ENCODE measurements at regions not wholly inside any gene's neighbourhood (a gene's known extent, or its start where the extent isn't known, plus 50 kb on each side); places are given as distances from the start of the nearest gene placed in this dataset.
"Not testable (repeated sequence)": the region's sequence is repeated elsewhere in the genome, so short reads cannot be mapped to it uniquely, and the experiment has no call there.

DNA sequence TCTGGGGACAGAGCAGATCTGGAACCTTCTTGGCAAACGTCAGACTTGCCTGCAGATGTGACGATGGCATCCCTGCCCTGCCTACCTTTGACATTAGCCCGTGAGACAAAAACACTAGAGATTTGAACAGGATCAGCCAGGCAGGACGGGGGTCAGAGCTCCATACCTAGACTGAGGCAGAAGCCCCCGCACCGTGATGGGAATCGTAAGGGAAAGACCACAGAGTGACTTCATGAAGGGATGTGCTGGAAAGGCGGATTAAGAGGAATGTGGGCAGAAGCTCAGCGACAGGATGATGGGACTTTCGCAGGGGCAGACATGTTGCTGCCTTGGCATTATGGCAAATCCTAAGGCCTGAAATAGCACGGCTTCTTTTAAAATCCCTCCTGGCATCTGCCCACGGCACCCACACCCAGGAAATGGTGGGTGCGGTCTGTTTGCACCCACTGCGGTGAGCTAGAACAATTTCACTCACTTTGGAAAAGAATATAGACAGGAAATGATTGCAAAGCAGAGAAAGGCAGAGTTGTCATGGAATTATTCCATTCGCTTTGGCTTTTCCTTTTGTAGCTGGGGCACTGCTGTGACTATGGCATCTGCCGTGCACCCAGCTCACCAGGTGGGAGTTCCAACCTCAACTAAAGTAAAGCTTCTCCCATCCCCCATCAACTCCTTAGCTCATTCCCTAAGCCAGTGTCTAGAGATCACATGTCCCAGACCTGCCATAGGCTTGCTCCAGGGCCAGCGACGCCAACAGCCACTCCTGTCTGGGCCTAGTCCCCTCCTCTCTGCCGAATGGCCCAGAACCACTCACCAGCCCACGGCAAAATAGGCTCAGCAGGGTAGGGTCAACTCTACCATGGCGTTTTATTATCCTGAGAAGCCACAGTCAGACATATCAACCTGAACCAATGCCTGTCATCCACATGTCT is 112.7 kb upstream of the NPAS2 start:
- WGBS (ENCODE audit: low lambda C conversion rate, missing lambda C conversion rate), result 88% methylated on average over 21 of the region's 21 CpGs
- Histone ChIP-seq H3K4me2 (no peak overlapping the region), H2AFZ (no peak overlapping the region), H3K79me2 (no peaks in the 10 kb centered on the region), H3K9me2 (replicated peaks; ENCODE audit: insufficient read depth) (no peaks in the 10 kb centered on the region), H3K27me3 (no peaks in the 10 kb centered on the region), H3K4me3 (no peak overlapping the region), H3K36me3 (replicated peaks; ENCODE audit: insufficient read depth, low read depth) (no peaks in the 10 kb centered on the region), H4K20me1 (ENCODE audit: insufficient read depth, poor library complexity, severe bottlenecking) (no peaks in the 10 kb centered on the region), H3K4me1 (ENCODE audit: insufficient read depth) (no peaks in the 10 kb centered on the region), H3K9me3 (ENCODE audit: low read depth) (no peaks in the 10 kb centered on the region), H3K27ac (no peak overlapping the region)
- no peak for TF ChIP-seq CTCF (IDR thresholded peaks at IDR 0.05; ENCODE audit: poor library complexity)
- TF ChIP-seq EZH2 (IDR thresholded peaks at IDR 0.05; ENCODE audit: borderline replicate concordance), result no peak
- no peak for TF ChIP-seq EZH2phosphoT487 (IDR thresholded peaks at IDR 0.05; ENCODE audit: low read depth, severe bottlenecking, unreplicated experiment)
- no peak for DNase-seq (ENCODE audit: low spot score)

- TF ChIP-seq EZH2phosphoT487 (IDR thresholded peaks at IDR 0.05; ENCODE audit: low read depth, severe bottlenecking, unreplicated experiment), result no peak
- TF ChIP-seq EZH2 (IDR thresholded peaks at IDR 0.05; ENCODE audit: borderline replicate concordance), result no peak
- TF ChIP-seq CTCF (IDR thresholded peaks at IDR 0.05; ENCODE audit: poor library complexity), result no peak
- Histone ChIP-seq H3K9me3 (ENCODE audit: low read depth) (no peaks in the 10 kb centered on the region), H3K4me1 (ENCODE audit: insufficient read depth) (no peaks in the 10 kb centered on the region), H3K4me2 (no peak overlapping the region), H3K9me2 (replicated peaks; ENCODE audit: insufficient read depth) (no peaks in the 10 kb centered on the region), H3K27ac (no peak overlapping the region), H3K4me3 (no peak overlapping the region), H3K36me3 (replicated peaks; ENCODE audit: insufficient read depth, low read depth) (no peaks in the 10 kb centered on the region), H4K20me1 (ENCODE audit: insufficient read depth, poor library complexity, severe bottlenecking) (no peaks in the 10 kb centered on the region), H2AFZ (no peak overlapping the region), H3K27me3 (no peaks in the 10 kb centered on the region), H3K79me2 (no peaks in the 10 kb centered on the region)
- no peak for DNase-seq (ENCODE audit: low spot score)
- 64% methylated on average over 3 of the region's 3 CpGs for WGBS (ENCODE audit: low lambda C conversion rate, missing lambda C conversion rate)
These were observed 111.6 kb upstream of the NPAS2 start for GRCh38 chr2:100708333-100708732.

- WGBS (ENCODE audit: low lambda C conversion rate, missing lambda C conversion rate), result 45% methylated on average over 2 of the region's 2 CpGs
- Histone ChIP-seq H4K20me1 (ENCODE audit: insufficient read depth, poor library complexity, severe bottlenecking) (no peaks in the 10 kb centered on the region), H2AFZ (no peak overlapping the region), H3K4me2 (no peak overlapping the region), H3K9me2 (replicated peaks; ENCODE audit: insufficient read depth) (no peaks in the 10 kb centered on the region), H3K4me1 (ENCODE audit: insufficient read depth) (no peaks in the 10 kb centered on the region), H3K27me3 (no peaks in the 10 kb centered on the region), H3K4me3 (no peak overlapping the region), H3K36me3 (replicated peaks; ENCODE audit: insufficient read depth, low read depth) (no peaks in the 10 kb centered on the region), H3K27ac (no peak overlapping the region), H3K9me3 (ENCODE audit: low read depth) (no peaks in the 10 kb centered on the region), H3K79me2 (no peaks in the 10 kb centered on the region)
- DNase-seq (ENCODE audit: low spot score), result no peak
- no peak for TF ChIP-seq EZH2 (IDR thresholded peaks at IDR 0.05; ENCODE audit: borderline replicate concordance)
These were observed 106.8 kb upstream of the NPAS2 start for GRCh38 chr2:100713106-100713505.

DNA sequence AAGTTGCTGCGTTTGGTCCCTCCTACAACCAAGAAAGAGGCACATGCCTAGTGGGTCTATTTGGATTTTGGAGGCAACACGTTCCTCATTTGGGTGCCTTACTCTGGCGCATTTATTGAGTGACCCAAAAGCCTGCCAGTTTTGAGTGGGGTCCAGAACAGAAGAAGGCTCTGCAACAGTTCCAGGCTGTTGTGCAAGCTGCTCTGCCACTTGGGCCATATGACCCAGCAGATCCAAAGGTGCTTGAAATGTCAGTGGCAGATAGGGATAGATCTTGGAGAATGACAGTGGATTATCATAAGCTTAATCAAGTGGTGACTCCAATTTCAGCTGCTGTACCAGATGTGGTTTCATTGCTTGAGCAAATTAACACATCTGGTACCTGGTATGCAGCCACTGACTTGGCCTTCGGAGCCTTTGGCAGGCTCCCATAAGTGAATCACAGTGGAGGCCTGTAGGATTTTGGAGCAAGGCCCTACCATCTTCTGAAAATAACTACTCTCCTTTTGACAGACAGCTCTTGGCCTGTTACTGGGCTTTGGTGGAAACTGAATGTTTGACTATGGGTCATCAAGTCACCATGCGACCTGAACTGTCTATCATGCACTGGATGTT is 105.4 kb upstream of the NPAS2 start:
- not testable (repeated sequence) for H3K4me3 ChIP-seq; H3K9me3 ChIP-seq (ENCODE audit: low read depth); H3K27me3 ChIP-seq; H4K20me1 ChIP-seq (ENCODE audit: insufficient read depth, poor library complexity, severe bottlenecking); H3K9me2 ChIP-seq (replicated peaks; ENCODE audit: insufficient read depth); H3K79me2 ChIP-seq; H3K4me2 ChIP-seq; H3K27ac ChIP-seq; DNase-seq (ENCODE audit: low spot score); H2AFZ ChIP-seq; H3K4me1 ChIP-seq (ENCODE audit: insufficient read depth); H3K36me3 ChIP-seq (replicated peaks; ENCODE audit: insufficient read depth, low read depth)
- 95% methylated on average over 5 of the region's 5 CpGs for WGBS (ENCODE audit: low lambda C conversion rate, missing lambda C conversion rate)

GRCh38 chr2:100715861-100716260 is 104.1 kb upstream of the NPAS2 start:
- not testable (repeated sequence) for H4K20me1 ChIP-seq (ENCODE audit: insufficient read depth, poor library complexity, severe bottlenecking); DNase-seq (ENCODE audit: low spot score); H3K4me1 ChIP-seq (ENCODE audit: insufficient read depth); H3K27me3 ChIP-seq; H3K79me2 ChIP-seq; H3K9me2 ChIP-seq (replicated peaks; ENCODE audit: insufficient read depth); H3K4me2 ChIP-seq; H3K27ac ChIP-seq; H3K36me3 ChIP-seq (replicated peaks; ENCODE audit: insufficient read depth, low read depth); H3K9me3 ChIP-seq (ENCODE audit: low read depth); H2AFZ ChIP-seq; H3K4me3 ChIP-seq
- 95% methylated on average over 4 of the region's 4 CpGs for WGBS (ENCODE audit: low lambda C conversion rate, missing lambda C conversion rate)
